ENCODE measurements at regions not wholly inside any gene's neighbourhood (a gene's known extent, or its start where the extent isn't known, plus 50 kb on each side); places are given as distances from the start of the nearest gene placed in this dataset.
"Not testable (repeated sequence)": the region's sequence is repeated elsewhere in the genome, so short reads cannot be mapped to it uniquely, and the experiment has no call there.

GRCh38 chr15:30688684-30689083 lies 62.8 kb downstream of the ARHGAP11B start:
- not testable (repeated sequence) for DNase-seq (ENCODE audit: extremely low read depth in 1 of 2, low read depth in 1 of 2)

- not testable (repeated sequence) for DNase-seq (ENCODE audit: extremely low read depth in 1 of 2, low read depth in 1 of 2)
These were observed 64.2 kb downstream of the ARHGAP11B start for GRCh38 chr15:30690153-30690552.

- not testable (repeated sequence) for DNase-seq (ENCODE audit: extremely low read depth in 1 of 2, low read depth in 1 of 2)
These were observed 69.9 kb downstream of the ARHGAP11B start for GRCh38 chr15:30695811-30696210.

GRCh38 chr15:30696439-30697314 lies 70.7 kb downstream of the ARHGAP11B start:
- not testable (repeated sequence) for DNase-seq (ENCODE audit: extremely low read depth in 1 of 2, low read depth in 1 of 2)

GRCh38 chr15:30697315-30697685 lies 71.4 kb downstream of the ARHGAP11B start:
- not testable (repeated sequence) for DNase-seq (ENCODE audit: extremely low read depth in 1 of 2, low read depth in 1 of 2)

GRCh38 chr15:30700006-30700597 lies 74.2 kb downstream of the ARHGAP11B start:
- DNase-seq (ENCODE audit: extremely low read depth in 1 of 2, low read depth in 1 of 2): not testable (repeated sequence)

- DNase-seq (ENCODE audit: extremely low read depth in 1 of 2, low read depth in 1 of 2): not testable (repeated sequence)
These were observed 82.2 kb downstream of the ARHGAP11B start for GRCh38 chr15:30707976-30708685.

GRCh38 chr15:30708809-30709208 lies 82.9 kb downstream of the ARHGAP11B start:
- DNase-seq (ENCODE audit: extremely low read depth in 1 of 2, low read depth in 1 of 2): not testable (repeated sequence)

- DNase-seq (ENCODE audit: extremely low read depth in 1 of 2, low read depth in 1 of 2): not testable (repeated sequence)
These were observed 92.2 kb downstream of the ARHGAP11B start for GRCh38 chr15:30718038-30718643.

- DNase-seq (ENCODE audit: extremely low read depth in 1 of 2, low read depth in 1 of 2): not testable (repeated sequence)
These were observed 93.4 kb downstream of the ARHGAP11B start for GRCh38 chr15:30719363-30719762.

- not testable (repeated sequence) for DNase-seq (ENCODE audit: extremely low read depth in 1 of 2, low read depth in 1 of 2)
These were observed 94.9 kb downstream of the ARHGAP11B start for GRCh38 chr15:30720825-30721224.

GRCh38 chr15:30721529-30721928 lies 95.6 kb downstream of the ARHGAP11B start:
- not testable (repeated sequence) for DNase-seq (ENCODE audit: extremely low read depth in 1 of 2, low read depth in 1 of 2)

- DNase-seq (ENCODE audit: extremely low read depth in 1 of 2, low read depth in 1 of 2): not testable (repeated sequence)
These were observed 97.7 kb downstream of the ARHGAP11B start for GRCh38 chr15:30723540-30724175.

GRCh38 chr15:30729880-30730590 lies 104.1 kb downstream of the ARHGAP11B start:
- not testable (repeated sequence) for DNase-seq (ENCODE audit: extremely low read depth in 1 of 2, low read depth in 1 of 2)

- DNase-seq (ENCODE audit: extremely low read depth in 1 of 2, low read depth in 1 of 2): not testable (repeated sequence)
These were observed 104.7 kb downstream of the ARHGAP11B start for GRCh38 chr15:30730633-30731032.

- not testable (repeated sequence) for DNase-seq (ENCODE audit: extremely low read depth in 1 of 2, low read depth in 1 of 2)
These were observed 106.2 kb downstream of the ARHGAP11B start for GRCh38 chr15:30732100-30732499.

GRCh38 chr15:30735884-30736564 lies 110.1 kb downstream of the ARHGAP11B start:
- not testable (repeated sequence) for DNase-seq (ENCODE audit: extremely low read depth in 1 of 2, low read depth in 1 of 2)

GRCh38 chr15:30742796-30743195 lies 116.9 kb downstream of the ARHGAP11B start:
- not testable (repeated sequence) for DNase-seq (ENCODE audit: extremely low read depth in 1 of 2, low read depth in 1 of 2)

GRCh38 chr15:30749048-30749447 lies 123.1 kb downstream of the ARHGAP11B start:
- DNase-seq (ENCODE audit: extremely low read depth in 1 of 2, low read depth in 1 of 2): not testable (repeated sequence)
